ENCODE measurements at regions not wholly inside any gene's neighbourhood (a gene's known extent, or its start where the extent isn't known, plus 50 kb on each side); places are given as distances from the start of the nearest gene placed in this dataset.

DNA sequence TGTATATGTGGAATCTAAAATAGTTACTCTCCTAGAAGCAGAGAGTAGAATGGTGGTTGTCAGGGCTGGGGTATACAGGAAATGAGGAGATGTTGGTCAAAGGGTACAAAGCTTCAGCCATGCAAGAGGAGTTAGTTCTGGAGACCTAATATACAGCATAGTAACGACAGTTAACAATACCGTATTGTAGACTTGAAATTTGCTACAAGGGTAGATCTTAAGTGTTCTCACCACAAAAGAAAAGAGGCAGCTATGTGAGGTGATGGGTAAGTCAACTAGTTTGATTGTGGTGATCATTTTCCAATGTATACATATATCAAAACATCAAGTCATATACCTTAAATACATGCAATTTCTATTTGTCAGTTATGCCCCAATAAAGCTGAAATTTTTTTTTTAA lies 98.2 kb upstream of the CYP1B1 start:
- TF ChIP-seq, protein P1, sequence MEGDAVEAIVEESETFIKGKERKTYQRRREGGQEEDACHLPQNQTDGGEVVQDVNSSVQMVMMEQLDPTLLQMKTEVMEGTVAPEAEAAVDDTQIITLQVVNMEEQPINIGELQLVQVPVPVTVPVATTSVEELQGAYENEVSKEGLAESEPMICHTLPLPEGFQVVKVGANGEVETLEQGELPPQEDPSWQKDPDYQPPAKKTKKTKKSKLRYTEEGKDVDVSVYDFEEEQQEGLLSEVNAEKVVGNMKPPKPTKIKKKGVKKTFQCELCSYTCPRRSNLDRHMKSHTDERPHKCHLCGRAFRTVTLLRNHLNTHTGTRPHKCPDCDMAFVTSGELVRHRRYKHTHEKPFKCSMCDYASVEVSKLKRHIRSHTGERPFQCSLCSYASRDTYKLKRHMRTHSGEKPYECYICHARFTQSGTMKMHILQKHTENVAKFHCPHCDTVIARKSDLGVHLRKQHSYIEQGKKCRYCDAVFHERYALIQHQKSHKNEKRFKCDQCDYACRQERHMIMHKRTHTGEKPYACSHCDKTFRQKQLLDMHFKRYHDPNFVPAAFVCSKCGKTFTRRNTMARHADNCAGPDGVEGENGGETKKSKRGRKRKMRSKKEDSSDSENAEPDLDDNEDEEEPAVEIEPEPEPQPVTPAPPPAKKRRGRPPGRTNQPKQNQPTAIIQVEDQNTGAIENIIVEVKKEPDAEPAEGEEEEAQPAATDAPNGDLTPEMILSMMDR (IDR thresholded peaks at IDR 0.05; ENCODE audit: poor library complexity), result no peak
- TF ChIP-seq EZH2 (IDR thresholded peaks at IDR 0.05; ENCODE audit: borderline replicate concordance) (no peak), EZH2phosphoT487 (IDR thresholded peaks at IDR 0.05; ENCODE audit: low read depth, severe bottlenecking, unreplicated experiment) (no peak)
- Histone ChIP-seq H2AFZ (no peak overlapping the region), H3K27ac (no peak overlapping the region)

DNA sequence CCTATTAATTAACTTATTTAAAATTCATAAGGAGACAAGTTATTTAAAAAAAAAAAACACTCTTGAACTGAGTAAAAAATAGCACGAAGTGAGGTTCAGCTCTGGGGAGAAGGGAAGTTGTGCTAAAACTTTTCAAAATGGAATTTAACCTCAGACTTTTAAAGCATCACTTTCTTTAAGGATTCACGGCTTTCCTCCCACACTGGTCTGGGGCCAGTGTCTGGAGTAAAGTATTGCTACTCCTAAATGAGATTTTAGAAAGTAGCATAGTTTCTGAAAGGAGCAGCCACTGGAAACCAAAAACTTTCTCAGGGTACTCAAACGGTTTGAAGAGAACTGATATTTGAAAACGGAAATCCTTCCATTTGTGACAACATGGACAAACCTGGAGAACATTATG lies 97.7 kb upstream of the CYP1B1 start:
- Histone ChIP-seq H3K4me1 (ENCODE audit: insufficient read depth) (peaks cover 4% of the 10 kb centered on the region), H3K4me3 (no peak overlapping the region), H3K9me2 (replicated peaks; ENCODE audit: insufficient read depth) (no peaks in the 10 kb centered on the region), H3K27me3 (no peaks in the 10 kb centered on the region), H3K27ac (no peak overlapping the region), H3K9me3 (ENCODE audit: low read depth) (no peaks in the 10 kb centered on the region), H3K36me3 (replicated peaks; ENCODE audit: insufficient read depth, low read depth) (no peaks in the 10 kb centered on the region), H4K20me1 (ENCODE audit: insufficient read depth, poor library complexity, severe bottlenecking) (no peaks in the 10 kb centered on the region), H3K4me2 (no peak overlapping the region), H2AFZ (no peak overlapping the region), H3K79me2 (no peaks in the 10 kb centered on the region)
- no peak for DNase-seq (ENCODE audit: low spot score)
- 81% methylated on average over 4 of the region's 4 CpGs for WGBS (ENCODE audit: low lambda C conversion rate, missing lambda C conversion rate)
- TF ChIP-seq, protein P1 (IDR thresholded peaks at IDR 0.05; ENCODE audit: poor library complexity), result no peak
- TF ChIP-seq EZH2phosphoT487 (IDR thresholded peaks at IDR 0.05; ENCODE audit: low read depth, severe bottlenecking, unreplicated experiment) (no peak), EZH2 (IDR thresholded peaks at IDR 0.05; ENCODE audit: borderline replicate concordance) (no peak)

More for the DNA sequence above, 98.2 kb upstream of the CYP1B1 start:
- Histone ChIP-seq H4K20me1 (ENCODE audit: insufficient read depth, poor library complexity, severe bottlenecking) (no peaks in the 10 kb centered on the region), H3K27me3 (no peaks in the 10 kb centered on the region), H3K79me2 (no peaks in the 10 kb centered on the region), H3K4me1 (ENCODE audit: insufficient read depth) (peaks cover 9% of the 10 kb centered on the region), H3K36me3 (replicated peaks; ENCODE audit: insufficient read depth, low read depth) (no peaks in the 10 kb centered on the region), H3K9me2 (replicated peaks; ENCODE audit: insufficient read depth) (no peaks in the 10 kb centered on the region), H3K4me2 (no peak overlapping the region), H3K9me3 (ENCODE audit: low read depth) (no peaks in the 10 kb centered on the region), H3K4me3 (no peak overlapping the region)
- DNase-seq (ENCODE audit: low spot score), result no peak
- WGBS (ENCODE audit: low lambda C conversion rate, missing lambda C conversion rate), result 97% methylated on average over 2 of the region's 2 CpGs

DNA sequence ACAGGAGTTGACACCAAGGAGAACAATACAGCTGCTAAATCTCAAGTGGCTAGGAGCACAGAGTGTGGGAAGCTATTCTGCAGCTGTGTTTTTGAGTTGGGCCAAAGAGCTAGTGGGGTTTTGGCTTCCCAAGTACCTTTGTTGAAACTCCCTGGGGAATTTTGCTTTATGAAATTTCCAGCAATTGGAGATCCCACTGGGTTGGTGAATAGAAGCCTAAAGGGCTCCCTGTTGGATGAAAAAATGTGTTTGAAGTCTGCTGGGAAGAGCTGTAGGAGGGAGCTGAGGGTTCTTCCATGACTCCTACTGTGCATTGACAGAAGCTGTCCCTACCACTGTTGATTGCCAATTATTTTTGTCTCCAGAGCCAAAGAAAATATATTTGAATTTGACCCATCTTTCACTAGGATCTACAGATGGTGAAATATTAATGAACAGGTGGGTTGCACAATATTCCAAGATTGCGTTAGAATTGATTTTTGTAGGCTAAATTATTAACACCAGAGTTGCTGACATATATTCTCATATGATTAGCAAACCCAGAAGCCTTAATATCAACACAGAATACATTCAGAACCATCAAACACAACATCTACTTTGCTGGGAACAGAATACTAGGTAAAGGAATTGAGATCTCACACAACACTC lies 95.4 kb upstream of the CYP1B1 start:
- no peak for DNase-seq (ENCODE audit: low spot score)
- TF ChIP-seq EZH2 (IDR thresholded peaks at IDR 0.05; ENCODE audit: borderline replicate concordance) (no peak), EZH2phosphoT487 (IDR thresholded peaks at IDR 0.05; ENCODE audit: low read depth, severe bottlenecking, unreplicated experiment) (no peak)
- TF ChIP-seq, protein P1 (IDR thresholded peaks at IDR 0.05; ENCODE audit: poor library complexity), result no peak
- H4K20me1 ChIP-seq (ENCODE audit: insufficient read depth, poor library complexity, severe bottlenecking), result no peaks in the 10 kb centered on the region
- no peak overlapping the region for H3K4me3 ChIP-seq
- 100% methylated on average over 1 of the region's 1 CpG for WGBS (ENCODE audit: low lambda C conversion rate, missing lambda C conversion rate)
- no peaks in the 10 kb centered on the region for H3K79me2 ChIP-seq
- no peaks in the 10 kb centered on the region for H3K27me3 ChIP-seq
- H3K9me3 ChIP-seq (ENCODE audit: low read depth), result no peaks in the 10 kb centered on the region
- H3K27ac ChIP-seq, result no peak overlapping the region
- H3K4me1 ChIP-seq (ENCODE audit: insufficient read depth), result no peaks in the 10 kb centered on the region
- H2AFZ ChIP-seq, result no peak overlapping the region
- no peaks in the 10 kb centered on the region for H3K9me2 ChIP-seq (replicated peaks; ENCODE audit: insufficient read depth)
- no peaks in the 10 kb centered on the region for H3K36me3 ChIP-seq (replicated peaks; ENCODE audit: insufficient read depth, low read depth)
- no peak overlapping the region for H3K4me2 ChIP-seq
